ENCODE measurements at regions not wholly inside any gene's neighbourhood (a gene's known extent, or its start where the extent isn't known, plus 50 kb on each side); places are given as distances from the start of the nearest gene placed in this dataset.

DNA sequence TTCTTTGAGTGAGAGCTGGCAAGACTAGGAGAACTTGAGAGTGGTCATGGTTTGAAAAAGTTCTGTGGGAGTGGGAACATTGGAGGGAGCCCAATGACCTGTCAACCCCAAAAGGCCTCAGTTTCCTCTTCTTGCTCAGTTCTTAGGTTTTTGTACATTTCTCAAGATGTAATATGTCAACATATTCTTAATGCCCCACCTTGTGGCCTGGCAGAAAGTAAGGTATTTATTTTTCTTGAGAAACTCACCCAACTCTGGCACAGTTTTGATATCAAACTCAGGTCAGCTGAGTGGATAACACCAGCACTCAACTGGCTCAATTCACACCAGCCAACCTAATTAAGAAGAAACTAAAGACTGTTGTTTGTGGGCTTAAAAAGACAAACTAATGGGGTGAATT lies 123.0 kb upstream of the SLC27A6 start:
- no peak for TF ChIP-seq EZH2 (IDR thresholded peaks at IDR 0.05; ENCODE audit: insufficient read depth, low read length)
- TF ChIP-seq, protein P1, sequence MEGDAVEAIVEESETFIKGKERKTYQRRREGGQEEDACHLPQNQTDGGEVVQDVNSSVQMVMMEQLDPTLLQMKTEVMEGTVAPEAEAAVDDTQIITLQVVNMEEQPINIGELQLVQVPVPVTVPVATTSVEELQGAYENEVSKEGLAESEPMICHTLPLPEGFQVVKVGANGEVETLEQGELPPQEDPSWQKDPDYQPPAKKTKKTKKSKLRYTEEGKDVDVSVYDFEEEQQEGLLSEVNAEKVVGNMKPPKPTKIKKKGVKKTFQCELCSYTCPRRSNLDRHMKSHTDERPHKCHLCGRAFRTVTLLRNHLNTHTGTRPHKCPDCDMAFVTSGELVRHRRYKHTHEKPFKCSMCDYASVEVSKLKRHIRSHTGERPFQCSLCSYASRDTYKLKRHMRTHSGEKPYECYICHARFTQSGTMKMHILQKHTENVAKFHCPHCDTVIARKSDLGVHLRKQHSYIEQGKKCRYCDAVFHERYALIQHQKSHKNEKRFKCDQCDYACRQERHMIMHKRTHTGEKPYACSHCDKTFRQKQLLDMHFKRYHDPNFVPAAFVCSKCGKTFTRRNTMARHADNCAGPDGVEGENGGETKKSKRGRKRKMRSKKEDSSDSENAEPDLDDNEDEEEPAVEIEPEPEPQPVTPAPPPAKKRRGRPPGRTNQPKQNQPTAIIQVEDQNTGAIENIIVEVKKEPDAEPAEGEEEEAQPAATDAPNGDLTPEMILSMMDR (IDR thresholded peaks at IDR 0.05; ENCODE audit: insufficient read depth, low read depth, low read length): no peak
- no peak for FAIRE-seq

DNA sequence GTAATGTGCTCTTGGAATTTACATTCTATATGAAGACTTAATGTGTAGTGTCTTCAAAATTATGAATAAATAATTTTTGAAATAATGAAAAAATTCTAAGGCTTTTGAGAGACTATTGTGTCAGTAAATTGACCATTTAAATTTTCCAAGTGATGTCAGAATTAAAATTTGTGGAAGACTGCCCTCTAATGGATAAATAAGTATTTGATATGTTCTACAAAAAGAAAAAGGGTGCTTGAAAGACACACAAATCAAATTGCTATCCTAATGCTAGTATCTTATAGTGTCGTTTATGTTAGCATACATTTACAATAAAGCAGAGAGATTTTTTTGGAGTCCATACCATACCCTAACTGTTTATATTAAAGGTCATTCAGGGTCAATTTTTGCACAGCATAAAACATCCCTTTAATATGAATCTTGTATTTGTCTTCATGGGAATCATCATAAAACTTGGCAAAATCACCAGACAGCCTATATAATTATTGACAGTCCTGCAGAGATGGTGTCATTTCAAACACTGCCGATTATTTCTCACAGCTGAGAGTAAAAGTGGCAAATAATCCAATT lies 120.8 kb upstream of the SLC27A6 start:
- no peaks in the 10 kb centered on the region for H3K79me2 ChIP-seq (ENCODE audit: insufficient read depth, low read length)
- DNase-seq (ENCODE audit: low read depth) (peak; percentile 8), FAIRE-seq (peak; percentile 47)
- H3K4me3 Mint-ChIP-seq (ENCODE audit: unreplicated experiment): no peak overlapping the region
- H2AFZ ChIP-seq (ENCODE audit: low read depth, low read length): no peak overlapping the region
- no peak overlapping the region for H3K4me2 ChIP-seq (ENCODE audit: low read length)
- no peak overlapping the region for H3K27ac ChIP-seq (ENCODE audit: low read depth, low read length)
- H3K27me3 Mint-ChIP-seq (ENCODE audit: low read depth, unreplicated experiment): no peaks in the 10 kb centered on the region
- H3K9me3 ChIP-seq (ENCODE audit: insufficient read depth, low read depth, low read length): no peaks in the 10 kb centered on the region
- H3K4me1 Mint-ChIP-seq (ENCODE audit: low read depth, unreplicated experiment): no peaks in the 10 kb centered on the region
- no peak overlapping the region for H3K4me3 ChIP-seq (ENCODE audit: insufficient read depth, low read depth, low read length)
- no peak overlapping the region for H3K9ac ChIP-seq (ENCODE audit: low read length)
- no peaks in the 10 kb centered on the region for H3K36me3 ChIP-seq (ENCODE audit: insufficient read depth, low read length)
- no peak overlapping the region for H3K27ac Mint-ChIP-seq (ENCODE audit: unreplicated experiment)
- TF ChIP-seq, protein P1 (IDR thresholded peaks at IDR 0.05; ENCODE audit: insufficient read depth, low read depth, low read length): peak; percentile 42
- no peak for TF ChIP-seq EZH2 (IDR thresholded peaks at IDR 0.05; ENCODE audit: insufficient read depth, low read length)
- H4K20me1 ChIP-seq (ENCODE audit: insufficient read depth, low read length): no peaks in the 10 kb centered on the region
- no peaks in the 10 kb centered on the region for H3K27me3 ChIP-seq (ENCODE audit: insufficient read depth, low read length)
- H3K4me1 ChIP-seq (ENCODE audit: insufficient read depth, low read length): no peaks in the 10 kb centered on the region
- peaks cover 2% of the 10 kb centered on the region for H3K9me3 Mint-ChIP-seq (ENCODE audit: unreplicated experiment)
- no peaks in the 10 kb centered on the region for H3K36me3 Mint-ChIP-seq (ENCODE audit: low read depth, unreplicated experiment)

More for the DNA sequence above, 123.0 kb upstream of the SLC27A6 start:
- no peaks in the 10 kb centered on the region for H3K27me3 Mint-ChIP-seq (ENCODE audit: low read depth, unreplicated experiment)
- H3K27me3 ChIP-seq (ENCODE audit: insufficient read depth, low read length): no peaks in the 10 kb centered on the region
- DNase-seq (ENCODE audit: low read depth): no peak
- H3K9me3 ChIP-seq (ENCODE audit: insufficient read depth, low read depth, low read length): no peaks in the 10 kb centered on the region
- no peak overlapping the region for H3K27ac Mint-ChIP-seq (ENCODE audit: unreplicated experiment)
- H3K9me3 Mint-ChIP-seq (ENCODE audit: unreplicated experiment): no peaks in the 10 kb centered on the region
- no peaks in the 10 kb centered on the region for H3K4me1 ChIP-seq (ENCODE audit: insufficient read depth, low read length)
- no peaks in the 10 kb centered on the region for H4K20me1 ChIP-seq (ENCODE audit: insufficient read depth, low read length)
- no peaks in the 10 kb centered on the region for H3K36me3 ChIP-seq (ENCODE audit: insufficient read depth, low read length)
- H3K9ac ChIP-seq (ENCODE audit: low read length): no peak overlapping the region
- no peak overlapping the region for H3K4me3 ChIP-seq (ENCODE audit: insufficient read depth, low read depth, low read length)
- no peak overlapping the region for H2AFZ ChIP-seq (ENCODE audit: low read depth, low read length)
- H3K4me2 ChIP-seq (ENCODE audit: low read length): no peak overlapping the region
- no peak overlapping the region for H3K27ac ChIP-seq (ENCODE audit: low read depth, low read length)
- no peak overlapping the region for H3K4me3 Mint-ChIP-seq (ENCODE audit: unreplicated experiment)
- no peaks in the 10 kb centered on the region for H3K79me2 ChIP-seq (ENCODE audit: insufficient read depth, low read length)
- no peaks in the 10 kb centered on the region for H3K36me3 Mint-ChIP-seq (ENCODE audit: low read depth, unreplicated experiment)
- H3K4me1 Mint-ChIP-seq (ENCODE audit: low read depth, unreplicated experiment): no peaks in the 10 kb centered on the region

DNA sequence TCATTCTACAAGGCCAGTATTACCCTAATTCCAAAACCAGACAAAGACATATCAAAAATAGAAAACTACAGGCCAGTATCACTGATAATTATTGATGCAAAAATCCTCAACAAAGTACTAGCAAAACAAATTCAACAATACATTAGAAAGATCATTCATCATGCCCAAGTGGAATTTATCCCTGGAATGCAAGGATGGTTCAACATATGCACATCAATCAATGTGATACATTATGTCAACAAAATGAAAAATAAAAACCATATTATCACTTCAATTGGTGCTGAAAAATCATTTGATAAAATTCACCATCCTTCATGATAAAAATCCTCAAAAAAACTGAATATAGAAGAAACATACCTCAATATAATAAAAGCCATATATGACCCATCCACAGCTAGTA lies 115.2 kb upstream of the SLC27A6 start:
- H3K9ac ChIP-seq (ENCODE audit: low read length): no peak overlapping the region
- H3K4me3 ChIP-seq (ENCODE audit: insufficient read depth, low read depth, low read length): no peak overlapping the region
- Mint-ChIP-seq H3K9me3 (ENCODE audit: unreplicated experiment) (peaks cover 2% of the 10 kb centered on the region), H3K36me3 (ENCODE audit: low read depth, unreplicated experiment) (no peaks in the 10 kb centered on the region), H3K4me1 (ENCODE audit: low read depth, unreplicated experiment) (no peaks in the 10 kb centered on the region), H3K27ac (ENCODE audit: unreplicated experiment) (no peak overlapping the region), H3K27me3 (ENCODE audit: low read depth, unreplicated experiment) (no peaks in the 10 kb centered on the region), H3K4me3 (ENCODE audit: unreplicated experiment) (no peak overlapping the region)
- H3K4me2 ChIP-seq (ENCODE audit: low read length): no peak overlapping the region
- H4K20me1 ChIP-seq (ENCODE audit: insufficient read depth, low read length): no peaks in the 10 kb centered on the region
- no peaks in the 10 kb centered on the region for H3K36me3 ChIP-seq (ENCODE audit: insufficient read depth, low read length)
- H3K27ac ChIP-seq (ENCODE audit: low read depth, low read length): no peak overlapping the region
- H3K9me3 ChIP-seq (ENCODE audit: insufficient read depth, low read depth, low read length): no peaks in the 10 kb centered on the region
- DNase-seq (ENCODE audit: low read depth) (no peak), FAIRE-seq (no peak)
- no peaks in the 10 kb centered on the region for H3K4me1 ChIP-seq (ENCODE audit: insufficient read depth, low read length)
- no peaks in the 10 kb centered on the region for H3K79me2 ChIP-seq (ENCODE audit: insufficient read depth, low read length)
- H3K27me3 ChIP-seq (ENCODE audit: insufficient read depth, low read length): no peaks in the 10 kb centered on the region
- H2AFZ ChIP-seq (ENCODE audit: low read depth, low read length): no peak overlapping the region
- no peak for TF ChIP-seq EZH2 (IDR thresholded peaks at IDR 0.05; ENCODE audit: insufficient read depth, low read length)
- TF ChIP-seq, protein P1 (IDR thresholded peaks at IDR 0.05; ENCODE audit: insufficient read depth, low read depth, low read length): no peak
